Transverse colon (tissue), 4 donors: ENCODE measurements at regions not wholly inside any gene's neighbourhood (a gene's known extent, or its start where the extent isn't known, plus 50 kb on each side); places are given as distances from the start of the nearest gene placed in this dataset.

Source experiments
- DNase-seq: peaks from one replicate; pipeline ENCODE4 v3.0.0-alpha.2; 2019
- H3K27ac ChIP-seq, 4 donors: fragments of 200-600 bp; sonication (generic); 2 replicates each; pipeline ENCODE4 v1.5.1; 2016 to 2018; ENCODE audit warnings: inconsistent platforms in 4 of 4
- H3K27me3 ChIP-seq: fragments of 200-600 bp; sonication (generic); 2 replicates; pipeline ENCODE4 v1.5.1; 2017; ENCODE audit warnings: inconsistent platforms
- H3K36me3 ChIP-seq, 4 donors: fragments of 200-600 bp; sonication (generic); 2 replicates each; pipeline ENCODE4 v1.5.1; 2017 to 2019; ENCODE audit warnings: inconsistent platforms in 4 of 4
- H3K4me1 ChIP-seq, 4 donors: fragments of 200-600 bp; sonication (generic); 2 replicates each; pipeline ENCODE4 v1.5.1; 2017 to 2020; ENCODE audit warnings: inconsistent platforms in 4 of 4
- H3K4me3 ChIP-seq, 4 donors: fragments of 200-600 bp; sonication (generic); 1 replicate in 1 of 4; 2 replicates in 3 of 4; pipeline versions ENCODE4 v1.5.1 to v1.6.1; 2017 to 2019; ENCODE audit warnings: inconsistent platforms in 4 of 4
- H3K9me3 ChIP-seq, 2 donors: fragments of 200-600 bp; sonication (generic); 2 replicates each; pipeline ENCODE4 v1.5.1; 2017 to 2019; ENCODE audit warnings: inconsistent platforms in 2 of 2
- EP300 ChIP-seq: sonication (generic); formaldehyde crosslinking; IDR thresholded peaks from one replicate; pipeline ENCODE4 v1.6.1; 2017; ENCODE audit warnings: antibody characterized with exemption, low read depth
- POLR2A ChIP-seq: fragments of 450-650 bp; IDR thresholded peaks from one replicate; pipeline ENCODE4 v1.6.1; 2016; ENCODE audit warnings: antibody characterized with exemption, mild to moderate bottlenecking, moderate library complexity
- POLR2AphosphoS5 ChIP-seq, 3 donors: sonication (generic); formaldehyde crosslinking; IDR thresholded peaks; one replicate each; pipeline ENCODE4 v1.6.1; 2016; ENCODE audit warnings: antibody characterized with exemption in 3 of 3
- WGBS, 2 donors: methylation state at CpG; one replicate each; pipeline ENCODE4 v1.1.5; 2018; ENCODE audit warnings: low coverage in 1 of 2; 5-methylcytosine and 5-hydroxymethylcytosine counted together
- in situ Hi-C, 4 donors: fragments of 200-750 bp; cut with MboI; loops; one replicate each; pipeline versions ENCODE4 v1.15.0 to v1.15.1; 2017; ENCODE audit warnings: low sequenced_read_pairs in 3 of 4, low pct_ligation_motif_present in 1 of 4, low pct_unique_long_range_greater_than_20kb in 1 of 4
- intact Hi-C: fragments of 100-400 bp; cut with DNase I; formaldehyde crosslinking; loops from one replicate; pipeline ENCODE4 v1.15.1; 2023; ENCODE audit warnings: low total_unique reads
- TF ChIP-seq, protein P1 (sequence below), 5 experiments: fragments of 200-600 bp in 3 of 5; fragments of 450-650 bp in 2 of 5; sonication (generic) in 3 of 5; IDR thresholded peaks; 1 replicate in 2 of 5; 2 replicates in 3 of 5; pipeline ENCODE4 v1.5.1; 2016 to 2017; ENCODE audit warnings: antibody characterized with exemption in 5 of 5, inconsistent platforms in 3 of 5, mild to moderate bottlenecking in 2 of 5, moderate library complexity in 1 of 5

DNA sequence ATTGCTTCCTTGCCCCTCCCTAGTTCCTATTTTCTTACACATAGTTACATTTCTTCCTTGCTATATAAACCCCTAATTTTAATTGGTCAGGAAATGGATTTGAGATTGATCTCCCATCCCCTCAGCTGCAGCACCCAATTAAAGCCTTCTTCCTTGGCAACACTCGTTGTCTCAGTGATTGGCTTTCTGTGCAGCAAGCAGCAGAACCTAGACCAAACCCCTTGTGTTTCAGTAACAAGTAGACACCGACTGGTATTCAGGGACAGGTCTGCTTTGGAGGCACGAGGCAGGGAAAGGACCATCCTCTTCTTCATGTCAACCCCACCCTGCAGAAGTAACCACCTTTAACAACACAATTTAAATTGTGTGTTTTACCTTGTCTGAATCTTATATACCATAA, 152.6 kb downstream of the RPAP3 start:
- 72% methylated on average over 3 of the region's 3 CpGs; no CpG with 5 or more reads in 1 of the 2 donors for WGBS, 2 donors
- in situ Hi-C loops (no loop called here), intact Hi-C loops (loop anchor here (10.0 kb wide), 1 partner anchor 178 kb away; no protein-coding TSS in a partner anchor)
- Histone ChIP-seq H3K9me3 (peaks cover 5 to 9% of the 10 kb centered on the region in 2 donors), H3K4me1 (peaks cover 0 to 4% (median 2%) of the 10 kb centered on the region in 4 donors), H3K4me3 (no peak overlapping the region), H3K36me3 (no peaks in the 10 kb centered on the region), H3K27ac (no peak overlapping the region), H3K27me3 (no peaks in the 10 kb centered on the region)
- DNase-seq = no peak
- no peak for TF ChIP-seq POLR2A
- no peak for TF ChIP-seq EP300
- TF ChIP-seq POLR2AphosphoS5 (IDR thresholded peaks at IDR 0.05) = no peak
- TF ChIP-seq, protein P1, sequence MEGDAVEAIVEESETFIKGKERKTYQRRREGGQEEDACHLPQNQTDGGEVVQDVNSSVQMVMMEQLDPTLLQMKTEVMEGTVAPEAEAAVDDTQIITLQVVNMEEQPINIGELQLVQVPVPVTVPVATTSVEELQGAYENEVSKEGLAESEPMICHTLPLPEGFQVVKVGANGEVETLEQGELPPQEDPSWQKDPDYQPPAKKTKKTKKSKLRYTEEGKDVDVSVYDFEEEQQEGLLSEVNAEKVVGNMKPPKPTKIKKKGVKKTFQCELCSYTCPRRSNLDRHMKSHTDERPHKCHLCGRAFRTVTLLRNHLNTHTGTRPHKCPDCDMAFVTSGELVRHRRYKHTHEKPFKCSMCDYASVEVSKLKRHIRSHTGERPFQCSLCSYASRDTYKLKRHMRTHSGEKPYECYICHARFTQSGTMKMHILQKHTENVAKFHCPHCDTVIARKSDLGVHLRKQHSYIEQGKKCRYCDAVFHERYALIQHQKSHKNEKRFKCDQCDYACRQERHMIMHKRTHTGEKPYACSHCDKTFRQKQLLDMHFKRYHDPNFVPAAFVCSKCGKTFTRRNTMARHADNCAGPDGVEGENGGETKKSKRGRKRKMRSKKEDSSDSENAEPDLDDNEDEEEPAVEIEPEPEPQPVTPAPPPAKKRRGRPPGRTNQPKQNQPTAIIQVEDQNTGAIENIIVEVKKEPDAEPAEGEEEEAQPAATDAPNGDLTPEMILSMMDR (IDR thresholded peaks at IDR 0.05) = no peak

DNA sequence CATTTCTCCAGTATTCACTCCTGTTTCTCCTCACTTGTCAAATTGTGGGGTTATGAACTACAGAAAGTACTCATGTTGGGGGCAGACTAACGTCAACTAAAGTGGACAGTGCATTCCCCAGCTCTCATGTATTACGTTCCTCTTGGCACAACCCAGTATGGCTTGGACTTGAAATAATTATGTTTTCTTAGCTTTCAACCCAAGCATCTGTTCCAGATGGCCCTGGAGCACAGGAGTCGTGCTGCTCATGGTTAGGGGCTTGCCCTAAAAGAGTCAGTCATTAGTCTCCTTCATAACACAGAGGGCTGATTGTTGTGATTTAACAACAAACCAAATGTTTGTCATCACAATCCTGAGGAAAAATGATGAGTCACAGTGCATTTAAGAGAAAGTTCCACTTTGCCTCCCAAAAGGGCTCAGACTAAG, 154.4 kb downstream of the RPAP3 start:
- Histone ChIP-seq H3K27ac (peak overlapping the region; percentile 27 to 70 (median 62)), H3K36me3 (no peaks in the 10 kb centered on the region), H3K27me3 (no peaks in the 10 kb centered on the region), H3K4me1 (peaks cover 0 to 4% (median 2%) of the 10 kb centered on the region in 4 donors), H3K9me3 (peaks cover 5 to 9% of the 10 kb centered on the region in 2 donors), H3K4me3 (no peak overlapping the region)
- DNase-seq = no peak
- intact Hi-C loops (loop anchor here (10.0 kb wide), 1 partner anchor 177 kb away; no protein-coding TSS in a partner anchor), in situ Hi-C loops (no loop called here)
- TF ChIP-seq, protein P1 (IDR thresholded peaks at IDR 0.05) = no peak
- TF ChIP-seq EP300 (peak; percentile 58), POLR2AphosphoS5 (IDR thresholded peaks at IDR 0.05) (peak; percentile 51 to 80 (median 63))
- WGBS, 2 donors = 28 to 48% methylated on average over 3 of the region's 3 CpGs

DNA sequence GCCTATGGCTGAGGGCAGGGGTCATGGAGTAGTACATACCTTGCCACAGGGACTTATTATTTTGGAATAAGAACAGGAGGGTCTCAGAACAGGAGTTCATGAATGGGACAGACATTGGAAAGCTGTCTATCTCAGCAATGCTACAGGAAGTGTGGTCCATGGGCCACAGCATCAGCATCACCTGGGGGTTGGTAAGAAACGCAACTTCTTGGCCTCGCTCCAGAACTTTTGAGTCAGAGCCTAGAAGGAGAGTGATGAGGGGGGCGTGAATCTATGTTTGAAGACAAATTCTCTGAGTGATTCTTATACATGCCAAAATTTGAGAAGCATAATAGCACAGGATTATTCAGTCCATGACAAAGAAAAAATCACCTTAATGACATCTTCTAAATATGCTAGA, 156.6 kb downstream of the RPAP3 start:
- 81 to 83% methylated on average over 3 of the region's 3 CpGs for WGBS, 2 donors
- in situ Hi-C loops = no loop called here
- TF ChIP-seq EP300 (no peak), POLR2A (no peak)
- intact Hi-C loops = no loop called here
- no peak for DNase-seq
- Histone ChIP-seq H3K27ac (no peak overlapping the region), H3K4me3 (no peak overlapping the region), H3K4me1 (peaks cover 0 to 4% (median 2%) of the 10 kb centered on the region in 4 donors), H3K9me3 (peaks cover 5 to 9% of the 10 kb centered on the region in 2 donors), H3K36me3 (no peaks in the 10 kb centered on the region), H3K27me3 (no peaks in the 10 kb centered on the region)

DNA sequence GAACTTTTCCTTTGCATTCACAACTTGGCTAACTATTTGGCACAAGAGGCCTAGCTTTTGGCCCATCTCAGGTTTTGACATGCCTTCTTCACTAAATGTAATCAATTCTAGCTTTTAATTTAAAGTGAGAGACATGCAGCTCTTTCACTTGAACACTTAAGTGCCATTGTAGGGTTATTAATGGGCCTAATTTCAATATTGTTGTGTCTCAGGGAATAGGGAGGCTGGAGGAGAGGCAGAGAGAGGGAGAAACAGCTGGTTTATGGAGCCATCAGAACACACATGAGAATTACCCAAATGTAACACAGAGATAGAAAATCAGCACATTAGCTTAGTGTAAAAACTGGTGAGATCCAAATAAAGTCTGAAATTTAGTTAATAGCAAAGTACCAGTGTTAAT, 157.4 kb downstream of the RPAP3 start:
- Histone ChIP-seq H3K4me3 (no peak overlapping the region), H3K4me1 (peaks cover 0 to 4% (median 2%) of the 10 kb centered on the region in 4 donors), H3K9me3 (peaks cover 5 to 8% of the 10 kb centered on the region in 2 donors), H3K27ac (no peak overlapping the region), H3K36me3 (no peaks in the 10 kb centered on the region), H3K27me3 (no peaks in the 10 kb centered on the region)
- TF ChIP-seq, protein P1 (IDR thresholded peaks at IDR 0.05) = no peak
- TF ChIP-seq POLR2A (no peak), POLR2AphosphoS5 (IDR thresholded peaks at IDR 0.05) (no peak), EP300 (no peak)
- no peak for DNase-seq
- in situ Hi-C loops (no loop called here), intact Hi-C loops (no loop called here)

DNA sequence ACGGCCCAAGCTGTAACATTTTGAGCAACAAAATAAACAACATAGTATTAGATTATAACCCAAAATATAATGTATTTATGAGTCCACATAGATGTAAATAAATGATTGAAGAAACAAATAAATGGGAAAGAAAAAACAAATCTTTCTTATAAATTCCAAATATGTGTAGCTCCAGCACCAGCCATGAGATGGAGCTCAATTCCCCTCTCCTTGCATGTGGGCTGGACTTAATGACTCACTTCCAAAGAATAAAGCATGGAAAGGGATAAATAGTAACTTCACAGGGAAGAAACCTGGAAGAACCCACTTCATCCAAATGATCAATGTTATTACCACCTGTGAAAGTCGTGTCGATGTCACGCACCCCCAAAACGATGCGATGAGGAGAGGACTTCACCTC, 158.8 kb downstream of the RPAP3 start:
- Histone ChIP-seq H3K27me3 (no peaks in the 10 kb centered on the region), H3K27ac (no peak overlapping the region), H3K9me3 (no peaks in the 10 kb centered on the region), H3K4me3 (no peak overlapping the region), H3K4me1 (peaks cover 0 to 4% (median 1%) of the 10 kb centered on the region in 4 donors), H3K36me3 (no peaks in the 10 kb centered on the region)
- 69 to 90% methylated on average over 1 to 6 of the region's 6 CpGs for WGBS, 2 donors
- no peak for DNase-seq
- intact Hi-C loops = no loop called here
- TF ChIP-seq, protein P1 (IDR thresholded peaks at IDR 0.05) = no peak
- TF ChIP-seq POLR2AphosphoS5 (IDR thresholded peaks at IDR 0.05) (no peak), POLR2A (no peak), EP300 (no peak)
- in situ Hi-C loops = no loop called here
